Karpas-422 (cell line): ENCODE measurements at regions not wholly inside any gene's neighbourhood (a gene's known extent, or its start where the extent isn't known, plus 50 kb on each side); places are given as distances from the start of the nearest gene placed in this dataset.

ENCODE experiments used
- DNase-seq: peaks from one replicate; pipeline ENCODE4 v3.0.0-alpha.2; 2015
- H2AFZ ChIP-seq: fragments of 200-600 bp; sonication (generic); 2 replicates; pipeline ENCODE4 v1.6.1; 2014; ENCODE audit warnings: antibody characterized with exemption, low read length, mixed read lengths
- H3K27ac ChIP-seq: fragments of 200-600 bp; sonication (generic); 2 replicates; pipeline ENCODE4 v1.5.1; 2014; ENCODE audit warnings: mild to moderate bottlenecking, low read length, moderate library complexity
- H3K27me3 ChIP-seq: fragments of 200-600 bp; sonication (generic); 2 replicates; pipeline ENCODE4 v1.6.1; 2014; ENCODE audit warnings: low read length, mixed read lengths
- H3K36me3 ChIP-seq: fragments of 200-600 bp; sonication (generic); 2 replicates; pipeline ENCODE4 v1.6.1; 2014; ENCODE audit warnings: low read length, mixed read lengths; ENCODE audit not compliant: insufficient read depth
- H3K4me1 ChIP-seq: fragments of 200-600 bp; sonication (generic); 2 replicates; pipeline ENCODE4 v1.6.1; 2014; ENCODE audit warnings: mild to moderate bottlenecking, low read length, mixed read lengths
- H3K4me2 ChIP-seq: fragments of 200-600 bp; sonication (generic); 2 replicates; pipeline ENCODE4 v1.6.1; 2014; ENCODE audit warnings: low read length, low read depth, mild to moderate bottlenecking; ENCODE audit not compliant: poor library complexity, severe bottlenecking
- H3K4me3 ChIP-seq: fragments of 200-600 bp; sonication (generic); 2 replicates; pipeline ENCODE4 v1.5.1; 2014; ENCODE audit warnings: mild to moderate bottlenecking, antibody characterized with exemption, low read length, mixed read lengths
- H3K79me2 ChIP-seq: fragments of 200-600 bp; sonication (generic); 2 replicates; pipeline ENCODE4 v1.6.1; 2014; ENCODE audit warnings: mild to moderate bottlenecking, low read length, mixed read lengths
- H3K9ac ChIP-seq: fragments of 200-600 bp; sonication (generic); 2 replicates; pipeline ENCODE4 v1.6.0; 2014; ENCODE audit warnings: low read length
- H3K9me2 ChIP-seq: fragments of 200-600 bp; sonication (generic), shearing (Covaris generic); replicated peaks from 2 replicates; pipeline ENCODE4 v1.6.0; 2014; ENCODE audit warnings: mild to moderate bottlenecking, low read length, moderate library complexity; ENCODE audit not compliant: insufficient read depth
- H3K9me3 ChIP-seq: fragments of 300-700, 200-600 bp; sonication (generic); 2 replicates; pipeline ENCODE4 v1.6.1; 2014; ENCODE audit warnings: low read length, mixed read lengths
- H4K20me1 ChIP-seq: fragments of 200-600 bp; sonication (generic); 2 replicates; pipeline ENCODE4 v1.6.1; 2014; ENCODE audit warnings: mild to moderate bottlenecking, antibody characterized with exemption, low read length, low read depth; ENCODE audit not compliant: insufficient read depth

GRCh38 chr7:63028376-63029206 is 970.1 kb upstream of the ZNF722 start:
- no peaks in the 10 kb centered on the region for H3K36me3 ChIP-seq
- no peak overlapping the region for H3K4me3 ChIP-seq
- no peak overlapping the region for H3K27ac ChIP-seq
- DNase-seq: no peak
- H3K9me3 ChIP-seq: peaks cover 14% of the 10 kb centered on the region
- no peaks in the 10 kb centered on the region for H3K27me3 ChIP-seq
- no peaks in the 10 kb centered on the region for H4K20me1 ChIP-seq
- no peaks in the 10 kb centered on the region for H3K9me2 ChIP-seq
- no peak overlapping the region for H3K9ac ChIP-seq
- no peaks in the 10 kb centered on the region for H3K79me2 ChIP-seq
- H2AFZ ChIP-seq: no peak overlapping the region
- H3K4me1 ChIP-seq: no peaks in the 10 kb centered on the region
- no peak overlapping the region for H3K4me2 ChIP-seq

- Histone ChIP-seq H3K9ac (no peak overlapping the region), H3K9me3 (peaks cover 12% of the 10 kb centered on the region), H3K27me3 (no peaks in the 10 kb centered on the region), H3K79me2 (no peaks in the 10 kb centered on the region), H3K27ac (no peak overlapping the region), H3K4me3 (no peak overlapping the region), H3K4me1 (no peaks in the 10 kb centered on the region), H3K9me2 (no peaks in the 10 kb centered on the region), H3K36me3 (no peaks in the 10 kb centered on the region), H4K20me1 (no peaks in the 10 kb centered on the region), H2AFZ (no peak overlapping the region), H3K4me2 (no peak overlapping the region)
- DNase-seq: no peak
Observed at GRCh38 chr7:63029207-63029522, 969.5 kb upstream of the ZNF722 start.

GRCh38 chr7:63030061-63030460 is 968.6 kb upstream of the ZNF722 start:
- Histone ChIP-seq H2AFZ (no peak overlapping the region), H3K27ac (no peak overlapping the region), H3K9me3 (peaks cover 7% of the 10 kb centered on the region), H3K9me2 (no peaks in the 10 kb centered on the region), H3K4me1 (no peaks in the 10 kb centered on the region), H3K36me3 (no peaks in the 10 kb centered on the region), H3K27me3 (no peaks in the 10 kb centered on the region), H3K4me3 (no peak overlapping the region), H3K9ac (no peak overlapping the region), H3K4me2 (no peak overlapping the region), H4K20me1 (no peaks in the 10 kb centered on the region), H3K79me2 (no peaks in the 10 kb centered on the region)
- no peak for DNase-seq

GRCh38 chr7:63031838-63032436 is 966.7 kb upstream of the ZNF722 start:
- H2AFZ ChIP-seq: no peak overlapping the region
- no peaks in the 10 kb centered on the region for H3K79me2 ChIP-seq
- no peaks in the 10 kb centered on the region for H3K9me2 ChIP-seq
- no peaks in the 10 kb centered on the region for H3K4me1 ChIP-seq
- H3K9me3 ChIP-seq: peaks cover 7% of the 10 kb centered on the region
- H3K9ac ChIP-seq: no peak overlapping the region
- no peak overlapping the region for H3K4me3 ChIP-seq
- H3K27ac ChIP-seq: no peak overlapping the region
- no peaks in the 10 kb centered on the region for H3K27me3 ChIP-seq
- no peak overlapping the region for H3K4me2 ChIP-seq
- DNase-seq: no peak
- no peaks in the 10 kb centered on the region for H3K36me3 ChIP-seq
- no peaks in the 10 kb centered on the region for H4K20me1 ChIP-seq

GRCh38 chr7:63037242-63037641 is 961.4 kb upstream of the ZNF722 start:
- Histone ChIP-seq H3K4me1 (no peaks in the 10 kb centered on the region), H3K9me3 (peaks cover 23% of the 10 kb centered on the region), H2AFZ (no peak overlapping the region), H3K36me3 (no peaks in the 10 kb centered on the region), H3K27ac (no peak overlapping the region), H3K9ac (no peak overlapping the region), H3K4me2 (no peak overlapping the region), H4K20me1 (no peaks in the 10 kb centered on the region), H3K9me2 (no peaks in the 10 kb centered on the region), H3K79me2 (no peaks in the 10 kb centered on the region), H3K27me3 (no peaks in the 10 kb centered on the region), H3K4me3 (no peak overlapping the region)
- no peak for DNase-seq

- Histone ChIP-seq H3K9me2 (no peaks in the 10 kb centered on the region), H3K36me3 (no peaks in the 10 kb centered on the region), H3K27ac (no peak overlapping the region), H3K4me1 (no peaks in the 10 kb centered on the region), H3K4me2 (no peak overlapping the region), H3K79me2 (no peaks in the 10 kb centered on the region), H3K9ac (no peak overlapping the region), H2AFZ (no peak overlapping the region), H3K27me3 (no peaks in the 10 kb centered on the region), H3K4me3 (no peak overlapping the region), H4K20me1 (no peaks in the 10 kb centered on the region), H3K9me3 (peaks cover 23% of the 10 kb centered on the region)
- DNase-seq: no peak
Observed at GRCh38 chr7:63038987-63039386, 959.7 kb upstream of the ZNF722 start.

GRCh38 chr7:63039882-63040281 is 958.8 kb upstream of the ZNF722 start:
- no peaks in the 10 kb centered on the region for H4K20me1 ChIP-seq
- no peak overlapping the region for H3K4me2 ChIP-seq
- H3K27me3 ChIP-seq: no peaks in the 10 kb centered on the region
- no peak overlapping the region for H3K4me3 ChIP-seq
- H3K36me3 ChIP-seq: no peaks in the 10 kb centered on the region
- no peak overlapping the region for H2AFZ ChIP-seq
- no peaks in the 10 kb centered on the region for H3K79me2 ChIP-seq
- no peak for DNase-seq
- no peaks in the 10 kb centered on the region for H3K4me1 ChIP-seq
- no peak overlapping the region for H3K27ac ChIP-seq
- H3K9me2 ChIP-seq: no peaks in the 10 kb centered on the region
- H3K9me3 ChIP-seq: peaks cover 23% of the 10 kb centered on the region
- no peak overlapping the region for H3K9ac ChIP-seq

- H3K4me1 ChIP-seq: no peaks in the 10 kb centered on the region
- H4K20me1 ChIP-seq: no peaks in the 10 kb centered on the region
- no peak overlapping the region for H3K4me2 ChIP-seq
- H2AFZ ChIP-seq: no peak overlapping the region
- no peaks in the 10 kb centered on the region for H3K27me3 ChIP-seq
- no peak for DNase-seq
- H3K9me2 ChIP-seq: no peaks in the 10 kb centered on the region
- H3K4me3 ChIP-seq: no peak overlapping the region
- H3K9me3 ChIP-seq: peaks cover 20% of the 10 kb centered on the region
- H3K9ac ChIP-seq: no peak overlapping the region
- no peak overlapping the region for H3K27ac ChIP-seq
- H3K79me2 ChIP-seq: no peaks in the 10 kb centered on the region
- no peaks in the 10 kb centered on the region for H3K36me3 ChIP-seq
Observed at GRCh38 chr7:63040336-63040735, 958.3 kb upstream of the ZNF722 start.
